ENCODE measurements at regions not wholly inside any gene's neighbourhood (a gene's known extent, or its start where the extent isn't known, plus 50 kb on each side); places are given as distances from the start of the nearest gene placed in this dataset.

DNA sequence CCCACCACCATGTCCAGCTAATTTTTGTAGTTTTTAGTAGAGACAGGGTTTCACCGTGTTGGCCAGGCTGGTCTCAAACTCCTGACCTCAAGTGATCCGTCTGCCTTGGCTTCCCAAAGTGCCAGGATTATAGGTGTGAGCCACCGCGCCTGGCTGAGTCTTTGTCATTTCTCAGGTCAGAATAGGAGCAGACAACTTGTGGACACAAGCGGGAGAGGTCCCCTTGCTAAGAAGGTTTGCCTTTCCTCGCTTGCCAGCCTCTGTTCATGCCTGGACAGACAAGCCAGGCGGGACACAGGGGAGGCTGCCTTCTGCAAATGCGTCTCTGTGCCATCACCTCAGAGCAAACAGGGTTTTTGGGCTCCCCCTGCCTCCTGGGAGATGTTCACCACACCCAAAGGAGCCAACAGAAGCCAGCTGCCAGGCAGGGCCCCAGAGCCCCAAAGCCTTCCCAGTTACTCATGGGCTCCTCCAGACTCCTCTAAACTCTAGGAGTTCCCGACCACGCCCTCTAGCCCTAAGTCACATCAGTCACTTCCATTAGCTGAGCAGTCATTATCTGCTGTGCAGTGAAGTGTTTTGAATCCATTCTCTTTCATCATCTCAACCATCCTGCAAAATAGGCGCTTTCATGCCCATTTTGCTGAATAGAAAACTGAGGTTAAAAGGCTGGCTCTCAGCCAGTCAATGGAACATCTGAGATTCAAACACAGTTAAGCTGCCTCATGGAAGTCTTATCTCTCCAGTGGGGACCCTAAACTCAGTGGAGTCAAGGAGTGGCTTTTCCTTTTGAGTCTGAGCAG lies 245.0 kb downstream of the UACA start:
- no peak overlapping the region for H3K56ac ChIP-seq (replicated peaks; ENCODE audit: insufficient read length, low read depth, low read length)
- H2AFZ ChIP-seq (ENCODE audit: low read length), result no peak overlapping the region
- no peaks in the 10 kb centered on the region for H3K79me2 ChIP-seq (ENCODE audit: control insufficient read depth in 1 of 2, insufficient read depth in 2 of 2, low read length in 2 of 2)
- no peak overlapping the region for H3K9ac ChIP-seq (replicated peaks in 1 of 4; ENCODE audit: extremely low read depth in 1 of 4, low read depth in 3 of 4, low read length in 3 of 4)
- ChIA-PET POLR2A (ENCODE audit: partially characterized antibody) (interaction anchor here (0.7 kb wide), 1 partner anchor 10 kb away, joined by 3 read pairs; no protein-coding TSS in a partner anchor), CTCF (ENCODE audit: partially characterized antibody) (interaction anchor here (0.6 to 1.2 kb wide), 2 partner anchors 9 to 1544 kb away, joined by 3 to 4 read pairs; no protein-coding TSS in a partner anchor)
- no peak overlapping the region for H2BK120ac ChIP-seq (replicated peaks; ENCODE audit: low read depth, low read length)
- H3K27me3 ChIP-seq (replicated peaks in 1 of 4; ENCODE audit: control insufficient read depth in 3 of 4, extremely low read depth in 1 of 4, insufficient read depth in 3 of 4, low read length in 3 of 4), result no peaks in the 10 kb centered on the region
- no peak overlapping the region for H3K23ac ChIP-seq (ENCODE audit: insufficient read length)
- H2BK12ac ChIP-seq (ENCODE audit: low read depth, low read length), result no peak overlapping the region
- DNase-seq (ENCODE audit: low read depth in 1 of 2, low spot score in 2 of 2) (no peak), FAIRE-seq (no peak)
- H3K4me3 ChIP-seq (ENCODE audit: extremely low read depth in 1 of 4, insufficient read depth in 2 of 4, low read depth in 3 of 4, low read length in 4 of 4), result no peak overlapping the region
- H3K23me2 ChIP-seq (ENCODE audit: low read depth, low read length), result no peaks in the 10 kb centered on the region
- no peak overlapping the region for H2BK15ac ChIP-seq (ENCODE audit: low read length)
- H2BK5ac ChIP-seq (ENCODE audit: low read depth, low read length), result no peak overlapping the region
- H2BK20ac ChIP-seq (ENCODE audit: low read length), result no peak overlapping the region
- no peaks in the 10 kb centered on the region for H3K36me3 ChIP-seq (ENCODE audit: control insufficient read depth in 2 of 4, insufficient read depth in 4 of 4, low read length in 3 of 4)
- no peak overlapping the region for H4K8ac ChIP-seq (ENCODE audit: extremely low read depth, insufficient read depth, low read length)
- H4K20me1 ChIP-seq (replicated peaks in 1 of 2; ENCODE audit: control insufficient read depth in 1 of 2, insufficient read depth in 2 of 2, low read length in 2 of 2), result no peaks in the 10 kb centered on the region
- no peak overlapping the region for H4K91ac ChIP-seq (replicated peaks; ENCODE audit: insufficient read length, low read length)
- H3K9me3 ChIP-seq (ENCODE audit: insufficient read depth in 2 of 2, low read depth in 1 of 2, low read length in 1 of 2), result no peaks in the 10 kb centered on the region
- 88% methylated on average over 11 of the region's 11 CpGs; no CpG with 5 or more reads in 1 of the 2 experiments for WGBS, 2 experiments (ENCODE audit: extremely low coverage in 1 of 2, insufficient coverage in 1 of 2, insufficient read length in 1 of 2, insufficient replicate concordance in 2 of 2, low coverage in 1 of 2, low lambda C conversion rate in 2 of 2, missing lambda C conversion rate in 1 of 2)
- TF ChIP-seq KDM1A (IDR thresholded peaks at IDR 0.05; ENCODE audit: borderline replicate concordance, low read length) (peak; percentile 63; the same call in 1 of the 2 replicates), BCL11A (IDR thresholded peaks at IDR 0.05; ENCODE audit: low read depth in 2 of 2, low read length in 2 of 2) (no peak)
- no peak overlapping the region for H3K27ac ChIP-seq (ENCODE audit: low read depth, low read length)
- H4K5ac ChIP-seq (ENCODE audit: insufficient read length, low read depth, low read length), result no peak overlapping the region
- no peak overlapping the region for H3K4me2 ChIP-seq (ENCODE audit: insufficient read depth in 1 of 2, low read depth in 2 of 2, low read length in 2 of 2)
- H3K79me1 ChIP-seq (ENCODE audit: low read depth, low read length), result no peaks in the 10 kb centered on the region
- H3K4ac ChIP-seq (replicated peaks; ENCODE audit: insufficient read length, low read depth, low read length), result no peak overlapping the region
- peaks cover 0 to 4% (median 2%) of the 10 kb centered on the region in 4 experiments; a peak in 3 of 7 replicates for H3K4me1 ChIP-seq (replicated peaks in 1 of 4; ENCODE audit: control insufficient read depth in 3 of 4, insufficient read depth in 4 of 4, low read length in 3 of 4)
- H3K18ac ChIP-seq (ENCODE audit: extremely low read depth, low read length), result no peak overlapping the region
- H3K14ac ChIP-seq (ENCODE audit: insufficient read length), result no peak overlapping the region
- H2AK5ac ChIP-seq (ENCODE audit: low read depth, low read length), result no peak overlapping the region

All from H1 (cell line).